ENCODE measurements at regions not wholly inside any gene's neighbourhood (a gene's known extent, or its start where the extent isn't known, plus 50 kb on each side); places are given as distances from the start of the nearest gene placed in this dataset.

GRCh38 chr21:16181018-16181417 lies 451.2 kb downstream of the USP25 start:
- Histone ChIP-seq H3K9ac (ENCODE audit: low read length) (no peak overlapping the region), H3K9me3 (ENCODE audit: insufficient read depth, low read length) (no peaks in the 10 kb centered on the region), H3K79me2 (ENCODE audit: low read length) (no peaks in the 10 kb centered on the region), H2AFZ (ENCODE audit: low read depth, low read length) (no peak overlapping the region), H3K4me2 (ENCODE audit: low read length) (no peak overlapping the region), H3K4me1 (ENCODE audit: low read length) (no peaks in the 10 kb centered on the region), H3K4me3 (ENCODE audit: low read length) (no peak overlapping the region), H3K27me3 (ENCODE audit: low read depth, low read length) (no peaks in the 10 kb centered on the region), H3K36me3 (replicated peaks; ENCODE audit: low read depth, low read length) (no peaks in the 10 kb centered on the region), H3K27ac (ENCODE audit: low read length) (no peak overlapping the region), H4K20me1 (ENCODE audit: insufficient read depth, low read length) (no peaks in the 10 kb centered on the region)
- no peak for TF ChIP-seq EZH2phosphoT487 (IDR thresholded peaks at IDR 0.05; ENCODE audit: low read depth)
- TF ChIP-seq, protein P1, sequence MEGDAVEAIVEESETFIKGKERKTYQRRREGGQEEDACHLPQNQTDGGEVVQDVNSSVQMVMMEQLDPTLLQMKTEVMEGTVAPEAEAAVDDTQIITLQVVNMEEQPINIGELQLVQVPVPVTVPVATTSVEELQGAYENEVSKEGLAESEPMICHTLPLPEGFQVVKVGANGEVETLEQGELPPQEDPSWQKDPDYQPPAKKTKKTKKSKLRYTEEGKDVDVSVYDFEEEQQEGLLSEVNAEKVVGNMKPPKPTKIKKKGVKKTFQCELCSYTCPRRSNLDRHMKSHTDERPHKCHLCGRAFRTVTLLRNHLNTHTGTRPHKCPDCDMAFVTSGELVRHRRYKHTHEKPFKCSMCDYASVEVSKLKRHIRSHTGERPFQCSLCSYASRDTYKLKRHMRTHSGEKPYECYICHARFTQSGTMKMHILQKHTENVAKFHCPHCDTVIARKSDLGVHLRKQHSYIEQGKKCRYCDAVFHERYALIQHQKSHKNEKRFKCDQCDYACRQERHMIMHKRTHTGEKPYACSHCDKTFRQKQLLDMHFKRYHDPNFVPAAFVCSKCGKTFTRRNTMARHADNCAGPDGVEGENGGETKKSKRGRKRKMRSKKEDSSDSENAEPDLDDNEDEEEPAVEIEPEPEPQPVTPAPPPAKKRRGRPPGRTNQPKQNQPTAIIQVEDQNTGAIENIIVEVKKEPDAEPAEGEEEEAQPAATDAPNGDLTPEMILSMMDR (IDR thresholded peaks at IDR 0.05; ENCODE audit: low read depth, low read length): no peak

GRCh38 chr21:16185766-16186165 lies 456.0 kb downstream of the USP25 start:
- Histone ChIP-seq H3K4me2 (ENCODE audit: low read length) (no peak overlapping the region), H3K9me3 (ENCODE audit: insufficient read depth, low read length) (no peaks in the 10 kb centered on the region), H4K20me1 (ENCODE audit: insufficient read depth, low read length) (no peaks in the 10 kb centered on the region), H3K36me3 (replicated peaks; ENCODE audit: low read depth, low read length) (no peaks in the 10 kb centered on the region), H2AFZ (ENCODE audit: low read depth, low read length) (no peak overlapping the region), H3K9ac (ENCODE audit: low read length) (no peak overlapping the region), H3K4me1 (ENCODE audit: low read length) (no peaks in the 10 kb centered on the region), H3K4me3 (ENCODE audit: low read length) (no peak overlapping the region), H3K27ac (ENCODE audit: low read length) (no peak overlapping the region), H3K27me3 (ENCODE audit: low read depth, low read length) (no peaks in the 10 kb centered on the region), H3K79me2 (ENCODE audit: low read length) (no peaks in the 10 kb centered on the region)
- TF ChIP-seq, protein P1 (IDR thresholded peaks at IDR 0.05; ENCODE audit: low read depth, low read length): no peak
- no peak for TF ChIP-seq EZH2phosphoT487 (IDR thresholded peaks at IDR 0.05; ENCODE audit: low read depth)

DNA sequence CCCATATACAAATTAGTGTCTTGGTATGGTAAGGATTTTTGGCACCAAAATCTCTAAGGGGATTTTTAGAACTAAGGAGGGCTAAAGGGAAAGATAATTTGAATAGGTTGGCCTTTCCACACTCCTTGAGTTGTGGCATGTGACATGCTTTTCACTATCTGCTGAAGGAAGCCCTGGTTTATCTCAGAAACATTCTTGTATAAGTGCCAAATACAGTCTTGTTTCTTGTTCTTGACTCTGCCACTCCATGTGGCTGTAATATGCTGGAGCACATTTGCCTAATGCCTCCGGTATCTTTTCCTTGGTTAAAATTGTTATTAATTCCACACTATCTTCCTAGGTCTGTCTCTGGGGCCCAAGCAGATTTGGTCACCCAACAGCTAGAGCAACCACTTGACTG lies 457.0 kb downstream of the USP25 start:
- no peak for TF ChIP-seq EZH2phosphoT487 (IDR thresholded peaks at IDR 0.05; ENCODE audit: low read depth)
- TF ChIP-seq, protein P1 (IDR thresholded peaks at IDR 0.05; ENCODE audit: low read depth, low read length): no peak
- H3K4me1 ChIP-seq (ENCODE audit: low read length): no peaks in the 10 kb centered on the region
- H3K9ac ChIP-seq (ENCODE audit: low read length): no peak overlapping the region

DNA sequence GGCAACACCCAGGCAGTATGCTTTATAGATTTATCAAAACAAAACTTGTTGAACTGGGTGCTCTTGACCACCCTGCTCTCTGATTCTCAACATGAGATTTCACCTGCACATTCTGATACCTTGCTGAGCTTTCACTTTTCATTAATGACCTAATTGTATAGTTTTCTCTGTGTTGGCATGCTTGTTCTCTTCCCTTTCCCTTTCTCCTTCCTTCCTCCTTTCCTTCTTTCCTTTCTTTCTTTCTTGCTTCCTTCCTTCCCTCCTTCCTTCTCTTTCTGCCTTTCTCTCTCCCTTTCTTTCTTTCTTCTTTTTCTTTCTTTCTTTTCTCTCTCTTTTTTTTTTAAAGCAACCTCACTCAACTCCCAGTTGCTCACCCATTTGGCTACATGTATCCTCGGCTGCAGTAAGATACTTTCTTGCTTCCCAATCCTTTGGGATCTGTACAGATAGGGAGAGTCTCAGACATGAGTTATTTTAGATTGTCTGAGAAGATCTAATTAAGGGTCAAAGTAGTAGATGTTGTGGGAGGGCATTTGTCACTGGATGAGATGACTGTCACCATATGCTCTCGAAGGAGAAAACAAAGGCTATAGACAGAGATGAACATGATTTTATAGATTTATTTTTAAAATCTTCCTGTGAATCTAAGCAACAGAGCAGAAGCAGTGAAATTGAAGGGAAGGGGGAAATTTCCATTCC lies 458.0 kb downstream of the USP25 start:
- H3K9ac ChIP-seq (ENCODE audit: low read length): no peak overlapping the region
- H3K27ac ChIP-seq (ENCODE audit: low read length): no peak overlapping the region
- no peak overlapping the region for H2AFZ ChIP-seq (ENCODE audit: low read depth, low read length)
- no peaks in the 10 kb centered on the region for H3K36me3 ChIP-seq (replicated peaks; ENCODE audit: low read depth, low read length)
- H3K79me2 ChIP-seq (ENCODE audit: low read length): no peaks in the 10 kb centered on the region
- TF ChIP-seq EZH2phosphoT487 (IDR thresholded peaks at IDR 0.05; ENCODE audit: low read depth): no peak
- TF ChIP-seq, protein P1 (IDR thresholded peaks at IDR 0.05; ENCODE audit: low read depth, low read length): no peak
- H3K9me3 ChIP-seq (ENCODE audit: insufficient read depth, low read length): no peaks in the 10 kb centered on the region
- H3K4me2 ChIP-seq (ENCODE audit: low read length): no peak overlapping the region
- H3K27me3 ChIP-seq (ENCODE audit: low read depth, low read length): no peaks in the 10 kb centered on the region
- no peaks in the 10 kb centered on the region for H4K20me1 ChIP-seq (ENCODE audit: insufficient read depth, low read length)
- H3K4me1 ChIP-seq (ENCODE audit: low read length): no peaks in the 10 kb centered on the region
- H3K4me3 ChIP-seq (ENCODE audit: low read length): no peak overlapping the region

More for the DNA sequence above, 457.0 kb downstream of the USP25 start:
- no peaks in the 10 kb centered on the region for H3K79me2 ChIP-seq (ENCODE audit: low read length)
- H2AFZ ChIP-seq (ENCODE audit: low read depth, low read length): no peak overlapping the region
- H4K20me1 ChIP-seq (ENCODE audit: insufficient read depth, low read length): no peaks in the 10 kb centered on the region
- H3K27ac ChIP-seq (ENCODE audit: low read length): no peak overlapping the region
- H3K36me3 ChIP-seq (replicated peaks; ENCODE audit: low read depth, low read length): no peaks in the 10 kb centered on the region
- no peaks in the 10 kb centered on the region for H3K27me3 ChIP-seq (ENCODE audit: low read depth, low read length)
- no peak overlapping the region for H3K4me3 ChIP-seq (ENCODE audit: low read length)
- H3K4me2 ChIP-seq (ENCODE audit: low read length): no peak overlapping the region
- no peaks in the 10 kb centered on the region for H3K9me3 ChIP-seq (ENCODE audit: insufficient read depth, low read length)
